CD14-positive monocyte (primary cell): ENCODE measurements at regions not wholly inside any gene's neighbourhood (a gene's known extent, or its start where the extent isn't known, plus 50 kb on each side); places are given as distances from the start of the nearest gene placed in this dataset.

ENCODE experiments used
- DNase-seq, 3 donors: peaks; one replicate each; pipeline ENCODE4 v3.0.0-alpha.2; 2011 to 2022
- H2AFZ ChIP-seq: 2 replicates; pipeline ENCODE4 v1.6.0; 2012; ENCODE audit warnings: mild to moderate bottlenecking, low read depth, low read length, inconsistent platforms; ENCODE audit not compliant: insufficient read depth, poor library complexity, severe bottlenecking
- H3K27ac ChIP-seq, 2 donors: 1 replicate in 1 of 2; 2 replicates in 1 of 2; pipeline ENCODE4 v1.5.1; 2012 to 2013; ENCODE audit warnings: low read length in 2 of 2, control low read depth in 1 of 2, inconsistent platforms in 1 of 2, low read depth in 1 of 2, mild to moderate bottlenecking in 1 of 2
- H3K27me3 ChIP-seq, 2 donors: one replicate each; pipeline versions ENCODE4 v1.6.0 to v1.6.1; 2011 to 2013; ENCODE audit warnings: low read length in 2 of 2; ENCODE audit not compliant: control insufficient read depth in 2 of 2, insufficient read depth in 2 of 2
- H3K36me3 ChIP-seq, 2 donors: replicated peaks in 1 of 2; 1 replicate in 1 of 2; 2 replicates in 1 of 2; pipeline versions ENCODE4 v1.5.1 to v1.6.1; 2012 to 2013; ENCODE audit warnings: low read length in 2 of 2, control low read depth in 1 of 2, inconsistent platforms in 1 of 2, mild to moderate bottlenecking in 1 of 2; ENCODE audit not compliant: insufficient read depth in 2 of 2, control insufficient read depth in 1 of 2
- H3K4me1 ChIP-seq, 2 donors: 1 replicate in 1 of 2; 2 replicates in 1 of 2; pipeline versions ENCODE4 v1.5.1 to v1.6.1; 2012 to 2013; ENCODE audit warnings: low read length in 2 of 2, control low read depth in 1 of 2, inconsistent platforms in 1 of 2, mild to moderate bottlenecking in 1 of 2, moderate library complexity in 1 of 2; ENCODE audit not compliant: insufficient read depth in 2 of 2, control insufficient read depth in 1 of 2
- H3K4me2 ChIP-seq: replicated peaks from 2 replicates; pipeline ENCODE3; 2012; ENCODE audit warnings: low read length, moderate library complexity, mild to moderate bottlenecking; ENCODE audit not compliant: poor library complexity, severe bottlenecking; ENCODE audit errors: extremely low read depth
- H3K4me3 ChIP-seq, 3 experiments: fragments of 200-600 bp in 1 of 3; sonication (generic) in 1 of 3; replicated peaks in 1 of 3; 1 replicate in 2 of 3; 2 replicates in 1 of 3; pipeline ENCODE4 v1.5.1; 2011 to 2013; ENCODE audit warnings: low read length in 3 of 3, mild to moderate bottlenecking in 3 of 3, control low read depth in 2 of 3, low read depth in 2 of 3, inconsistent platforms in 1 of 3, moderate library complexity in 1 of 3
- H3K79me2 ChIP-seq: 2 replicates; pipeline ENCODE4 v1.6.0; 2012; ENCODE audit warnings: mild to moderate bottlenecking, control low read depth, inconsistent platforms, low read length, moderate library complexity; ENCODE audit not compliant: insufficient read depth
- H3K9ac ChIP-seq: 2 replicates; pipeline ENCODE4 v1.6.0; 2017; ENCODE audit warnings: low read length, mild to moderate bottlenecking; ENCODE audit not compliant: insufficient read depth, poor library complexity, severe bottlenecking
- H3K9me3 ChIP-seq, 2 donors: replicated peaks in 1 of 2; 1 replicate in 1 of 2; 2 replicates in 1 of 2; pipeline versions ENCODE4 v1.5.1 to v1.6.1; 2012 to 2013; ENCODE audit warnings: low read length in 2 of 2, control low read depth in 1 of 2; ENCODE audit not compliant: control insufficient read depth in 1 of 2, insufficient read depth in 1 of 2
- H4K20me1 ChIP-seq: 2 replicates; pipeline ENCODE4 v1.6.0; 2012; ENCODE audit warnings: mild to moderate bottlenecking, low read length, control low read depth, moderate library complexity; ENCODE audit not compliant: insufficient read depth
- H3K27ac Mint-ChIP-seq, 7 donors: one replicate each; pipeline ENCODE4 v1.8.0; 2020; ENCODE audit warnings: mild to moderate bottlenecking in 7 of 7, mixed read lengths in 7 of 7, moderate library complexity in 6 of 7, inconsistent platforms in 2 of 7
- H3K27me3 Mint-ChIP-seq, 3 donors: one replicate each; pipeline ENCODE4 v1.8.0; 2021 to 2022; ENCODE audit warnings: low read depth in 3 of 3, mild to moderate bottlenecking in 3 of 3, mixed read lengths in 3 of 3, moderate library complexity in 3 of 3, inconsistent platforms in 1 of 3
- H3K36me3 Mint-ChIP-seq, 2 donors: one replicate each; pipeline ENCODE4 v1.8.0; 2020; ENCODE audit warnings: mixed read lengths in 2 of 2, inconsistent platforms in 1 of 2, mild to moderate bottlenecking in 1 of 2
- H3K4me1 Mint-ChIP-seq: one replicate; pipeline ENCODE4 v1.8.0; 2020; ENCODE audit warnings: mild to moderate bottlenecking, mixed read lengths
- H3K4me3 Mint-ChIP-seq, 2 donors: one replicate each; pipeline ENCODE4 v1.8.0; 2020; ENCODE audit warnings: mild to moderate bottlenecking in 2 of 2, mixed read lengths in 2 of 2, moderate library complexity in 1 of 2
- H3K9me3 Mint-ChIP-seq, 7 donors: one replicate each; pipeline ENCODE4 v1.8.0; 2020 to 2022; ENCODE audit warnings: mixed read lengths in 7 of 7, mild to moderate bottlenecking in 6 of 7, moderate library complexity in 6 of 7, inconsistent platforms in 2 of 7
- WGBS: methylation state at CpG from one replicate; pipeline ENCODE4 v1.1.5; 2013; ENCODE audit warnings: missing lambda C conversion rate; ENCODE audit not compliant: insufficient coverage; 5-methylcytosine and 5-hydroxymethylcytosine counted together
- intact Hi-C, 2 donors: fragments of 100-400 bp; cut with micrococcal nuclease; formaldehyde crosslinking; loops; one replicate each; pipeline versions ENCODE4 v1.15.0 to v1.15.1; 2023
- TF ChIP-seq, protein P1 (sequence below): fragments of 200-600 bp; IDR thresholded peaks from one replicate; pipeline ENCODE4 v1.8.0; 2022; ENCODE audit warnings: antibody characterized with exemption, mild to moderate bottlenecking

DNA sequence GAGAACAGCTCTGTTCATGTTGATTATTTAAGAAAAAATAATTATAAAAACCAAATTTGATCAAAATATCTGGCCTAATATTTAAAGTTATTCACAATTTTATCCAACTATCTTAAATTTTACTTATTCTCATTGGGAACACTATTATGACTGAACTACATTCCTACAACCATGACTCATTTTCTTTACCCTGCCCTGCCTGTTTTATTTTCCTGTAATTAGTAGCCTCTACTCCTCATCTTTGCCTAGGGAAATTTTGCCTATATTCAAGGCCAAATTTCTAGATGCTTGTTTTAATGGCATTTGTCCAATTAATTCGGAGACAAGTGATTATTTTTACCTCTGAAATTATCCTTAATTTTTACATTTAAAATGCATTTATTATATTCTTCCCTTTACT lies 289.7 kb upstream of the TMEM229A start:
- no peaks in the 10 kb centered on the region for H3K36me3 ChIP-seq
- no peak overlapping the region for H3K4me2 ChIP-seq
- no CpG with 5 or more reads among the region's 1 CpG for WGBS
- Mint-ChIP-seq H3K9me3 (peaks cover 0 to 5% (median 2%) of the 10 kb centered on the region in 7 donors), H3K27ac (no peak overlapping the region), H3K4me1 (no peaks in the 10 kb centered on the region), H3K4me3 (no peak overlapping the region), H3K36me3 (no peaks in the 10 kb centered on the region), H3K27me3 (peaks cover 1 to 5% (median 2%) of the 10 kb centered on the region in 3 donors)
- no peaks in the 10 kb centered on the region for H3K27me3 ChIP-seq
- no peaks in the 10 kb centered on the region for H3K4me1 ChIP-seq
- H3K79me2 ChIP-seq = no peaks in the 10 kb centered on the region
- H4K20me1 ChIP-seq = no peaks in the 10 kb centered on the region
- no peak overlapping the region for H3K4me3 ChIP-seq
- intact Hi-C loops = no loop called here
- DNase-seq = no peak
- no peak overlapping the region for H3K27ac ChIP-seq
- no peak overlapping the region for H2AFZ ChIP-seq
- TF ChIP-seq, protein P1, sequence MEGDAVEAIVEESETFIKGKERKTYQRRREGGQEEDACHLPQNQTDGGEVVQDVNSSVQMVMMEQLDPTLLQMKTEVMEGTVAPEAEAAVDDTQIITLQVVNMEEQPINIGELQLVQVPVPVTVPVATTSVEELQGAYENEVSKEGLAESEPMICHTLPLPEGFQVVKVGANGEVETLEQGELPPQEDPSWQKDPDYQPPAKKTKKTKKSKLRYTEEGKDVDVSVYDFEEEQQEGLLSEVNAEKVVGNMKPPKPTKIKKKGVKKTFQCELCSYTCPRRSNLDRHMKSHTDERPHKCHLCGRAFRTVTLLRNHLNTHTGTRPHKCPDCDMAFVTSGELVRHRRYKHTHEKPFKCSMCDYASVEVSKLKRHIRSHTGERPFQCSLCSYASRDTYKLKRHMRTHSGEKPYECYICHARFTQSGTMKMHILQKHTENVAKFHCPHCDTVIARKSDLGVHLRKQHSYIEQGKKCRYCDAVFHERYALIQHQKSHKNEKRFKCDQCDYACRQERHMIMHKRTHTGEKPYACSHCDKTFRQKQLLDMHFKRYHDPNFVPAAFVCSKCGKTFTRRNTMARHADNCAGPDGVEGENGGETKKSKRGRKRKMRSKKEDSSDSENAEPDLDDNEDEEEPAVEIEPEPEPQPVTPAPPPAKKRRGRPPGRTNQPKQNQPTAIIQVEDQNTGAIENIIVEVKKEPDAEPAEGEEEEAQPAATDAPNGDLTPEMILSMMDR = no peak
- H3K9me3 ChIP-seq = peaks cover 0 to 3% of the 10 kb centered on the region in 2 donors
- no peak overlapping the region for H3K9ac ChIP-seq

DNA sequence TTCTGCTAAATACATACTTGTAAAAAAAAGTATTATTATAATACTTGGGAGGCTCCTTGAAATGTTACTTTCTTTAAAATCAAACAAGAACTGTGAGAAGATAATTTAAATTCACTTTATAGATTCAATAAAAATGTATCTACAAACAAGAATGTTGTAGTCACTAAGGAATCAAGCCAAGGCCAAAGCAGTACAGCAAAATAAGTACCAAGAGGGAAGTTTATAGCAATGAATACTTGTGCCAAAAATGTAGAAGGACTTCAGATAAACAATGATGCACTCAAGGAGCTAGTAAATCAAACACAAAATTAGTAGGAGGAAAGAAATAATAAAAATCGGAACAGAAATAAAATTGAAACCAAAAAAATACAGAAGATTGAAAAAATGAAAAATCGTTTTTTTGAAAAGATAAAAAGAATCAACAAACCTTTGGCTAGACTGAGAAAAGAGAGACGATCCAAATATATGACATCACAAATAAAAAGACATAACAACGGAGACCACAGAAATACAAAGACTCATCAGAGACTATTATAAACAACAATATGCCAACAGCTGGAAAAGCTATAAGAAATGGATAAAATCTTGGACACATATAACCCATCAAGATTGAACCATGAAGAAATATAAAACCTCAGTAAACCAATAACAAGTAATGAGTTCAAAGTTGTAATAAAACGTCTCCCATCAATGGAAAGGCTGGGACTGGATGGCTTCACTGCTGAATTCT lies 286.0 kb upstream of the TMEM229A start:
- no CpG with 5 or more reads among the region's 5 CpGs for WGBS
- H3K4me3 ChIP-seq = no peak overlapping the region
- H3K4me2 ChIP-seq = no peak overlapping the region
- Mint-ChIP-seq H3K4me3 (no peak overlapping the region), H3K4me1 (no peaks in the 10 kb centered on the region), H3K9me3 (peaks cover 0 to 2% (median 0%) of the 10 kb centered on the region in 7 donors), H3K36me3 (no peaks in the 10 kb centered on the region), H3K27me3 (no peaks in the 10 kb centered on the region), H3K27ac (no peak overlapping the region)
- H3K9me3 ChIP-seq = no peaks in the 10 kb centered on the region
- H2AFZ ChIP-seq = no peak overlapping the region
- H4K20me1 ChIP-seq = no peaks in the 10 kb centered on the region
- TF ChIP-seq, protein P1 = no peak
- H3K4me1 ChIP-seq = no peaks in the 10 kb centered on the region
- DNase-seq = no peak
- H3K36me3 ChIP-seq = no peaks in the 10 kb centered on the region
- H3K9ac ChIP-seq = no peak overlapping the region
- no peaks in the 10 kb centered on the region for H3K79me2 ChIP-seq
- intact Hi-C loops = no loop called here
- H3K27me3 ChIP-seq = no peaks in the 10 kb centered on the region
- no peak overlapping the region for H3K27ac ChIP-seq
